HepG2 (cell line): ENCODE measurements at regions not wholly inside any gene's neighbourhood (a gene's known extent, or its start where the extent isn't known, plus 50 kb on each side); places are given as distances from the start of the nearest gene placed in this dataset.
A peak's percentile ranks its signal among the peaks of the same experiment; 100 is the strongest.

ENCODE experiments used
- ATAC-seq: fragments of 200-7000 bp; cut with Tn5 transposase; 3 replicates; pipeline ENCODE4 v1.9.1; 2020; ENCODE audit warnings: mild to moderate bottlenecking, moderate library complexity
- BruUV-seq: library from RNA; stranded (reverse); fragments of 400-500 nt; replicated peaks from 2 replicates; lab custom pipeline; 2021; lab: Mats Ljungman, UMichigan
- CTCF ChIA-PET: fragments of 300-600 bp; formaldehyde crosslinking; extraction: SDS; loops from one replicate; lab custom pipeline; 2021; ENCODE audit warnings: low total read pairs, inconsistent platforms, low intra/inter-chr PET ratio; lab: Yijun Ruan, JAX
- POLR2A ChIA-PET: fragments of 350-600 bp; sonication (Branson Sonifier 250); formaldehyde crosslinking; loops from one replicate; lab custom pipeline; 2020; ENCODE audit warnings: antibody characterized with exemption, inconsistent platforms; lab: Yijun Ruan, JAX
- DNase-seq: peaks from one replicate; pipeline ENCODE4 v3.0.0-alpha.2; 2015; ENCODE audit warnings: low spot score
- FAIRE-seq: peaks from 3 replicates; lab custom pipeline; 2011; peaks lifted over from hg19 to GRCh38; lab: Jason Lieb, UNC
- H2AFZ ChIP-seq: one replicate; pipeline ENCODE4 v1.6.1; 2011; ENCODE audit warnings: low read length, inconsistent platforms
- H3K27ac ChIP-seq: fragments of 300-600 bp; 3 replicates; pipeline ENCODE4 v1.8.0; 2011; ENCODE audit warnings: mixed run types, mild to moderate bottlenecking, mixed read lengths, low read length, inconsistent platforms; ENCODE audit not compliant: insufficient read depth; ENCODE audit errors: extremely low read length
- H3K27me3 ChIP-seq, 2 experiments: fragments of 200-600 bp in 1 of 2; 2 replicates in 1 of 2; 3 replicates in 1 of 2; pipeline versions ENCODE4 v1.6.0 to v1.8.0; 2011; ENCODE audit warnings: low read length in 2 of 2, mild to moderate bottlenecking in 2 of 2, moderate library complexity in 2 of 2, inconsistent platforms in 1 of 2; ENCODE audit not compliant: insufficient read depth in 2 of 2, control insufficient read depth in 1 of 2
- H3K36me3 ChIP-seq, 2 experiments: fragments of 200-600 bp in 1 of 2; replicated peaks in 1 of 2; 2 replicates in 1 of 2; 3 replicates in 1 of 2; pipeline versions ENCODE4 v1.5.1 to v1.8.0; 2011; ENCODE audit warnings: low read length in 2 of 2, inconsistent platforms in 1 of 2; ENCODE audit not compliant: insufficient read depth in 2 of 2, control insufficient read depth in 1 of 2
- H3K4me1 ChIP-seq: 2 replicates; pipeline ENCODE4 v1.5.1; 2012; ENCODE audit warnings: low read length, inconsistent platforms; ENCODE audit not compliant: insufficient read depth
- H3K4me2 ChIP-seq: 2 replicates; pipeline ENCODE4 v1.6.0; 2011; ENCODE audit warnings: low read depth, low read length, inconsistent platforms
- H3K4me3 ChIP-seq, 3 experiments: fragments of 200-600 bp in 1 of 3; sonication (generic), shearing (Covaris generic) in 1 of 3; replicated peaks in 1 of 3; 2 replicates each; pipeline ENCODE4 v1.5.1; 2011 to 2016; ENCODE audit warnings: low read length in 3 of 3, inconsistent platforms in 2 of 3, low read depth in 2 of 3, mild to moderate bottlenecking in 2 of 3, control low read depth in 1 of 3, mixed read lengths in 1 of 3; ENCODE audit not compliant: insufficient read depth in 1 of 3
- H3K79me2 ChIP-seq: one replicate; pipeline ENCODE4 v1.6.1; 2011; ENCODE audit warnings: low read length, inconsistent platforms; ENCODE audit not compliant: insufficient read depth
- H3K9ac ChIP-seq: 2 replicates; pipeline ENCODE4 v1.6.0; 2011; ENCODE audit warnings: mild to moderate bottlenecking, low read depth, low read length, inconsistent platforms; ENCODE audit not compliant: insufficient read depth
- H3K9me3 ChIP-seq: 2 replicates; pipeline ENCODE4 v1.5.1; 2012; ENCODE audit warnings: mild to moderate bottlenecking, low read length
- H4K20me1 ChIP-seq: 2 replicates; pipeline ENCODE4 v1.6.0; 2011; ENCODE audit warnings: inconsistent platforms, mild to moderate bottlenecking, low read length, moderate library complexity; ENCODE audit not compliant: insufficient read depth
- ARID3A ChIP-seq: IDR thresholded peaks from 2 replicates; pipeline ENCODE4 v1.6.1; 2012; ENCODE audit warnings: low read depth, low read length, improper control_type of control experiment
- HNRNPL ChIP-seq: fragments of 200-400 bp; formaldehyde crosslinking; IDR thresholded peaks from 2 replicates; pipeline ENCODE4 v1.6.1; 2017; ENCODE audit warnings: mild to moderate bottlenecking, low read depth, low read length
- HNRNPUL1 ChIP-seq: fragments of 200-400 bp; formaldehyde crosslinking; IDR thresholded peaks from 2 replicates; pipeline ENCODE4 v1.6.1; 2017; ENCODE audit warnings: low read depth, mild to moderate bottlenecking, low read length, moderate library complexity
- KIAA2018 ChIP-seq: sonication (generic); formaldehyde crosslinking; IDR thresholded peaks from 2 replicates; pipeline ENCODE4 v1.5.0; 2020; ENCODE audit warnings: mild to moderate bottlenecking, missing genetic modification reagents, borderline replicate concordance
- ZNF547 ChIP-seq: sonication (generic); formaldehyde crosslinking; IDR thresholded peaks from 2 replicates; pipeline ENCODE4 v1.5.1; 2020; ENCODE audit warnings: mild to moderate bottlenecking, missing genetic modification reagents
- ZNF639 ChIP-seq: conservative IDR thresholded peaks from 2 replicates; pipeline ENCODE4 v1.6.1; 2018; ENCODE audit warnings: missing genetic modification reagents
- WGBS: methylation state at CpG from one replicate; pipeline ENCODE4 v1.1.6; 2017; ENCODE audit warnings: low lambda C conversion rate; 5-methylcytosine and 5-hydroxymethylcytosine counted together
- in situ Hi-C: cut with HindIII; loops from 2 replicates; pipeline ENCODE4 v1.10.0; 2017; ENCODE audit warnings: low pct_unique_long_range_greater_than_20kb; ENCODE audit not compliant: extremely low pct_ligation_motif_present
- intact Hi-C: fragments of 100-400 bp; cut with micrococcal nuclease; formaldehyde crosslinking; loops from one replicate; pipeline ENCODE4 v1.10.0; 2022; ENCODE audit not compliant: unreplicated experiment

GRCh38 chr2:12167525-12168317, 421.3 kb downstream of the LPIN1 start:
- Histone ChIP-seq H3K36me3 (no peaks in the 10 kb centered on the region), H3K4me3 (no peak overlapping the region), H3K27ac (no peak overlapping the region), H3K4me1 (no peaks in the 10 kb centered on the region), H3K27me3 (0 out of 5 replicates have a peak, but pooled peaks cover 0 to 2% of the 10 kb centered on the region in 2 experiments), H3K79me2 (no peaks in the 10 kb centered on the region), H2AFZ (no peak overlapping the region), H4K20me1 (no peaks in the 10 kb centered on the region), H3K9ac (no peak overlapping the region), H3K4me2 (no peak overlapping the region), H3K9me3 (no peaks in the 10 kb centered on the region)
- ATAC-seq = peak; percentile 97
- no peak for FAIRE-seq
- no TSS peak for BruUV-seq
- CTCF ChIA-PET = interaction anchor here (1.0 kb wide), 1 partner anchor 839 kb away, joined by 3 read pairs; no protein-coding TSS in a partner anchor
- peak; percentile 60 for DNase-seq
- WGBS = 32% methylated on average over 13 of the region's 13 CpGs
- POLR2A ChIA-PET = no interaction called here
- intact Hi-C loops = loop anchor here (1.0 to 10.0 kb wide), 4 partner anchors 157 to 840 kb away; partner anchors contain the start of gene TRIB2
- in situ Hi-C loops = loop anchor here (5.0 kb wide), 1 partner anchor 840 kb away; no protein-coding TSS in a partner anchor
- TF ChIP-seq HNRNPL (no peak), ARID3A (no peak), KIAA2018 (no peak), ZNF547 (CRISPR knock-in tag) (no peak), HNRNPUL1 (no peak), ZNF639 (CRISPR knock-in tag) (no peak)
